H1 (cell line): ENCODE measurements at regions not wholly inside any gene's neighbourhood (a gene's known extent, or its start where the extent isn't known, plus 50 kb on each side); places are given as distances from the start of the nearest gene placed in this dataset.

Experiments used
- CTCF ChIA-PET: fragments of 300-600 bp; sonication (Branson Sonifier 250); formaldehyde crosslinking; loops from one replicate; lab custom pipeline; 2021; ENCODE audit not compliant: partially characterized antibody; lab: Charles Lee
- POLR2A ChIA-PET: fragments of 300-600 bp; sonication (Branson Sonifier 250); formaldehyde crosslinking; loops from one replicate; lab custom pipeline; 2021; ENCODE audit warnings: inconsistent platforms; ENCODE audit not compliant: partially characterized antibody; lab: Charles Lee
- DNase-seq, 2 experiments: peaks; one replicate each; pipeline versions ENCODE4 v3.0.0 to v3.0.0-alpha.2; 2010 to 2022; ENCODE audit warnings: low spot score in 2 of 2, low read depth in 1 of 2, mixed read lengths in 1 of 2
- FAIRE-seq: peaks from 2 replicates; lab custom pipeline; 2011; peaks lifted over from hg19 to GRCh38; lab: Jason Lieb, UNC
- H2AFZ ChIP-seq: 2 replicates; pipeline ENCODE4 v1.8.1; 2012; ENCODE audit warnings: low read length, inconsistent platforms
- H2AK5ac ChIP-seq: 2 replicates; pipeline ENCODE4 v1.6.1; 2013; ENCODE audit warnings: low read depth, low read length
- H2BK120ac ChIP-seq: replicated peaks from 2 replicates; pipeline ENCODE3; 2013; ENCODE audit warnings: low read depth, low read length, inconsistent platforms
- H2BK12ac ChIP-seq: 2 replicates; pipeline ENCODE4 v1.6.1; 2013; ENCODE audit warnings: low read depth, low read length
- H2BK15ac ChIP-seq: 2 replicates; pipeline ENCODE4 v1.6.1; 2013; ENCODE audit warnings: low read length
- H2BK20ac ChIP-seq: 2 replicates; pipeline ENCODE4 v1.6.1; 2013; ENCODE audit warnings: low read length
- H2BK5ac ChIP-seq: 2 replicates; pipeline ENCODE4 v1.6.1; 2013; ENCODE audit warnings: low read depth, low read length
- H3K14ac ChIP-seq: 2 replicates; pipeline ENCODE4 v1.6.1; 2013; ENCODE audit warnings: inconsistent platforms; ENCODE audit not compliant: insufficient read length
- H3K18ac ChIP-seq: 2 replicates; pipeline ENCODE4 v1.6.1; 2013; ENCODE audit warnings: low read length; ENCODE audit errors: extremely low read depth
- H3K23ac ChIP-seq: 2 replicates; pipeline ENCODE4 v1.6.1; 2013; ENCODE audit warnings: inconsistent platforms; ENCODE audit not compliant: insufficient read length
- H3K23me2 ChIP-seq: 2 replicates; pipeline ENCODE4 v1.6.1; 2013; ENCODE audit warnings: low read depth, low read length
- H3K27ac ChIP-seq: 2 replicates; pipeline ENCODE4 v1.6.1; 2011; ENCODE audit warnings: low read depth, low read length, inconsistent platforms
- H3K27me3 ChIP-seq, 4 experiments: replicated peaks in 1 of 4; 1 replicate in 1 of 4; 2 replicates in 3 of 4; pipeline versions ENCODE4 v1.6.1 to v1.8.1; 2011 to 2013; ENCODE audit warnings: low read length in 3 of 4, mild to moderate bottlenecking in 3 of 4, inconsistent platforms in 2 of 4, mixed read lengths in 2 of 4, moderate library complexity in 1 of 4; ENCODE audit not compliant: control insufficient read depth in 3 of 4, insufficient read depth in 3 of 4; ENCODE audit errors: extremely low read depth in 1 of 4
- H3K36me3 ChIP-seq, 4 experiments: 2 replicates each; pipeline versions ENCODE4 v1.6.1 to v1.8.1; 2011 to 2013; ENCODE audit warnings: mild to moderate bottlenecking in 4 of 4, low read length in 3 of 4, moderate library complexity in 2 of 4, control low read depth in 1 of 4, inconsistent platforms in 1 of 4; ENCODE audit not compliant: insufficient read depth in 4 of 4, control insufficient read depth in 2 of 4
- H3K4ac ChIP-seq: replicated peaks from 2 replicates; pipeline ENCODE3; 2013; ENCODE audit warnings: low read length, low read depth, mixed read lengths, inconsistent platforms; ENCODE audit not compliant: insufficient read length
- H3K4me1 ChIP-seq, 4 experiments: replicated peaks in 1 of 4; 1 replicate in 1 of 4; 2 replicates in 3 of 4; pipeline versions ENCODE4 v1.6.1 to v1.8.1; 2011 to 2013; ENCODE audit warnings: low read length in 3 of 4, inconsistent platforms in 2 of 4, mixed read lengths in 1 of 4; ENCODE audit not compliant: insufficient read depth in 4 of 4, control insufficient read depth in 3 of 4
- H3K4me2 ChIP-seq, 2 experiments: 2 replicates each; pipeline versions ENCODE4 v1.6.1 to v1.8.1; 2011 to 2013; ENCODE audit warnings: low read depth in 2 of 2, low read length in 2 of 2, control low read depth in 1 of 2, inconsistent platforms in 1 of 2, mild to moderate bottlenecking in 1 of 2; ENCODE audit not compliant: insufficient read depth in 1 of 2
- H3K4me3 ChIP-seq, 4 experiments: fragments of 200-600, 300-600 bp in 1 of 4; sonication (generic), shearing (Covaris generic), sonication (Bioruptor Twin) in 1 of 4; 2 replicates each; pipeline versions ENCODE4 v1.5.1 to v1.8.1; 2011 to 2016; ENCODE audit warnings: low read length in 4 of 4, low read depth in 3 of 4, control low read depth in 2 of 4, inconsistent platforms in 2 of 4, mild to moderate bottlenecking in 2 of 4, mixed read lengths in 1 of 4, moderate library complexity in 1 of 4; ENCODE audit not compliant: insufficient read depth in 2 of 4; ENCODE audit errors: extremely low read depth in 1 of 4
- H3K56ac ChIP-seq: replicated peaks from 2 replicates; pipeline ENCODE3; 2013; ENCODE audit warnings: low read depth, mild to moderate bottlenecking, mixed read lengths, low read length, inconsistent platforms; ENCODE audit not compliant: insufficient read length
- H3K79me1 ChIP-seq: 2 replicates; pipeline ENCODE4 v1.6.1; 2013; ENCODE audit warnings: low read depth, low read length, control low read depth
- H3K79me2 ChIP-seq, 2 experiments: 2 replicates each; pipeline versions ENCODE4 v1.6.1 to v1.8.1; 2012 to 2013; ENCODE audit warnings: low read length in 2 of 2, mild to moderate bottlenecking in 2 of 2, inconsistent platforms in 1 of 2; ENCODE audit not compliant: insufficient read depth in 2 of 2, control insufficient read depth in 1 of 2
- H3K9ac ChIP-seq, 4 experiments: replicated peaks in 1 of 4; 1 replicate in 1 of 4; 2 replicates in 3 of 4; pipeline versions ENCODE4 v1.6.1 to v1.8.1; 2011 to 2013; ENCODE audit warnings: low read depth in 3 of 4, low read length in 3 of 4, control low read depth in 2 of 4, mild to moderate bottlenecking in 2 of 4, moderate library complexity in 2 of 4, inconsistent platforms in 1 of 4; ENCODE audit errors: extremely low read depth in 1 of 4
- H3K9me3 ChIP-seq, 2 experiments: 2 replicates each; pipeline versions ENCODE4 v1.6.1 to v1.8.1; 2012 to 2013; ENCODE audit warnings: mild to moderate bottlenecking in 2 of 2, moderate library complexity in 2 of 2, control low read depth in 1 of 2, inconsistent platforms in 1 of 2, low read depth in 1 of 2, low read length in 1 of 2, mixed read lengths in 1 of 2; ENCODE audit not compliant: insufficient read depth in 2 of 2
- H4K20me1 ChIP-seq, 2 experiments: replicated peaks in 1 of 2; 2 replicates each; pipeline versions ENCODE3 to v1.8.1; 2011 to 2013; ENCODE audit warnings: inconsistent platforms in 2 of 2, low read length in 2 of 2, mild to moderate bottlenecking in 1 of 2; ENCODE audit not compliant: insufficient read depth in 2 of 2, control insufficient read depth in 1 of 2
- H4K5ac ChIP-seq: 2 replicates; pipeline ENCODE4 v1.6.1; 2013; ENCODE audit warnings: low read length, low read depth, mixed read lengths, inconsistent platforms; ENCODE audit not compliant: insufficient read length
- H4K8ac ChIP-seq: 2 replicates; pipeline ENCODE4 v1.8.0; 2013; ENCODE audit warnings: mild to moderate bottlenecking, moderate library complexity, low read length, inconsistent platforms; ENCODE audit not compliant: insufficient read depth; ENCODE audit errors: extremely low read depth
- H4K91ac ChIP-seq: replicated peaks from 2 replicates; pipeline ENCODE3; 2013; ENCODE audit warnings: low read length, mixed read lengths, inconsistent platforms; ENCODE audit not compliant: insufficient read length
- SP2 ChIP-seq: IDR thresholded peaks from 2 replicates; pipeline ENCODE4 v1.6.1; 2012; ENCODE audit warnings: mild to moderate bottlenecking, low read length, inconsistent platforms
- WGBS, 2 experiments: shearing (Covaris generic) in 1 of 2; methylation state at CpG; one replicate each; pipeline versions ENCODE4 v1.1.6 to v1.1.7; 2013 to 2015; ENCODE audit warnings: low lambda C conversion rate in 2 of 2, mixed read lengths in 2 of 2, inconsistent platforms in 1 of 2, low coverage in 1 of 2, missing lambda C conversion rate in 1 of 2; ENCODE audit not compliant: insufficient replicate concordance in 2 of 2, insufficient coverage in 1 of 2, insufficient read length in 1 of 2; ENCODE audit errors: extremely low coverage in 1 of 2, missing lambda C conversion rate in 1 of 2; 5-methylcytosine and 5-hydroxymethylcytosine counted together

GRCh38 chr22:49720279-49720959 lies 107.3 kb downstream of the BRD1 start:
- Histone ChIP-seq H3K27ac (no peak overlapping the region), H2BK12ac (no peak overlapping the region), H3K4me2 (no peak overlapping the region), H2BK15ac (no peak overlapping the region), H3K9me3 (no peaks in the 10 kb centered on the region), H3K23me2 (no peaks in the 10 kb centered on the region), H2BK5ac (no peak overlapping the region), H4K20me1 (peaks cover 0 to 4% of the 10 kb centered on the region in 2 experiments), H2BK20ac (no peak overlapping the region), H3K4ac (no peak overlapping the region), H3K56ac (no peak overlapping the region), H3K23ac (no peak overlapping the region), H4K8ac (no peak overlapping the region; the same call in 1 of the 2 replicates), H3K9ac (no peak overlapping the region; a peak in 1 of 7 replicates), H4K5ac (no peak overlapping the region), H2AK5ac (no peak overlapping the region), H3K14ac (no peak overlapping the region), H3K18ac (no peak overlapping the region), H3K4me1 (peaks cover 0 to 5% (median 0%) of the 10 kb centered on the region in 4 experiments; a peak in 3 of 7 replicates), H3K4me3 (no peak overlapping the region), H3K36me3 (no peaks in the 10 kb centered on the region), H3K79me1 (no peaks in the 10 kb centered on the region), H4K91ac (no peak overlapping the region), H2AFZ (no peak overlapping the region), H3K27me3 (peaks cover 3 to 14% (median 7%) of the 10 kb centered on the region in 4 experiments; a peak in 4 of 7 replicates), H2BK120ac (no peak overlapping the region), H3K79me2 (no peaks in the 10 kb centered on the region)
- ChIA-PET POLR2A (no interaction called here), CTCF (interaction anchor here (0.6 to 3.3 kb wide), 3 partner anchors 19 to 73 kb away, joined by 3 to 12 read pairs (median 4); no protein-coding TSS in a partner anchor)
- DNase-seq (no peak), FAIRE-seq (no peak)
- 93% methylated on average over 15 of the region's 18 CpGs; no CpG with 5 or more reads in 1 of the 2 experiments for WGBS, 2 experiments
- TF ChIP-seq SP2, result no peak
